Endothelial cell of umbilical vein (primary cell): ENCODE measurements at regions not wholly inside any gene's neighbourhood (a gene's known extent, or its start where the extent isn't known, plus 50 kb on each side); places are given as distances from the start of the nearest gene placed in this dataset.

ENCODE experiments used
- BruUV-seq: library from RNA; stranded (reverse); fragments of 400-500 nt; replicated peaks from 2 replicates; lab custom pipeline; 2021; lab: Mats Ljungman, UMichigan
- CTCF ChIA-PET: fragments of 300-600, 350-600 bp; sonication (Branson Sonifier 250); formaldehyde crosslinking; loops from one replicate; lab custom pipeline; 2021; ENCODE audit warnings: antibody characterized with exemption, inconsistent platforms; lab: Charles Lee
- POLR2A ChIA-PET: fragments of 300-600, 350-600 bp; sonication (Branson Sonifier 250); formaldehyde crosslinking; loops from one replicate; lab custom pipeline; 2021; ENCODE audit warnings: antibody characterized with exemption, inconsistent platforms; lab: Charles Lee
- DNase-seq: peaks from one replicate; pipeline ENCODE4 v3.0.0-alpha.2; 2011; ENCODE audit warnings: low read depth, low spot score
- FAIRE-seq: peaks from 2 replicates; lab custom pipeline; 2011; peaks lifted over from hg19 to GRCh38; lab: Jason Lieb, UNC
- H2AFZ ChIP-seq: 2 replicates; pipeline ENCODE4 v1.6.0; 2012; ENCODE audit warnings: low read depth, low read length, control low read depth, inconsistent platforms
- H3K27ac ChIP-seq: 2 replicates; pipeline ENCODE4 v1.5.1; 2011; ENCODE audit warnings: low read depth, mild to moderate bottlenecking, control low read depth, low read length, moderate library complexity; ENCODE audit not compliant: insufficient read depth
- H3K27me3 ChIP-seq, 2 experiments: 2 replicates each; pipeline versions ENCODE4 v1.6.0 to v1.6.1; 2011; ENCODE audit warnings: low read length in 2 of 2, mixed read lengths in 1 of 2; ENCODE audit not compliant: control insufficient read depth in 2 of 2, insufficient read depth in 2 of 2
- H3K36me3 ChIP-seq, 2 experiments: 2 replicates in 1 of 2; 3 replicates in 1 of 2; pipeline ENCODE4 v1.5.1; 2011; ENCODE audit warnings: low read length in 2 of 2, mild to moderate bottlenecking in 1 of 2, moderate library complexity in 1 of 2; ENCODE audit not compliant: control insufficient read depth in 2 of 2, insufficient read depth in 2 of 2; ENCODE audit errors: extremely low read depth in 1 of 2
- H3K4me1 ChIP-seq: 3 replicates; pipeline ENCODE4 v1.5.1; 2011; ENCODE audit warnings: mild to moderate bottlenecking, low read length; ENCODE audit not compliant: control insufficient read depth, insufficient read depth; ENCODE audit errors: extremely low read depth
- H3K4me2 ChIP-seq: 2 replicates; pipeline ENCODE4 v1.6.1; 2011; ENCODE audit warnings: low read length, control low read depth, mixed read lengths; ENCODE audit not compliant: insufficient read depth
- H3K4me3 ChIP-seq, 3 experiments: fragments of 200-600 bp in 1 of 3; sonication (generic), shearing (Covaris generic) in 1 of 3; replicated peaks in 1 of 3; 2 replicates each; pipeline ENCODE4 v1.5.1; 2011 to 2016; ENCODE audit warnings: control low read depth in 3 of 3, low read length in 3 of 3, mild to moderate bottlenecking in 2 of 3, inconsistent platforms in 1 of 3, low read depth in 1 of 3, moderate library complexity in 1 of 3; ENCODE audit not compliant: insufficient read depth in 1 of 3
- H3K79me2 ChIP-seq: 2 replicates; pipeline ENCODE4 v1.6.0; 2012; ENCODE audit warnings: low read length, inconsistent platforms; ENCODE audit not compliant: control insufficient read depth, insufficient read depth
- H3K9ac ChIP-seq: replicated peaks from 2 replicates; pipeline ENCODE3; 2011; ENCODE audit warnings: low read length, control low read depth; ENCODE audit not compliant: insufficient read depth; ENCODE audit errors: extremely low read depth
- H3K9me1 ChIP-seq: replicated peaks from 3 replicates; pipeline ENCODE4 v1.6.0; 2011; ENCODE audit warnings: mild to moderate bottlenecking, low read length; ENCODE audit not compliant: control insufficient read depth, insufficient read depth; ENCODE audit errors: extremely low read depth
- H3K9me3 ChIP-seq: replicated peaks from 2 replicates; pipeline ENCODE4 v1.5.1; 2012; ENCODE audit warnings: low read length, inconsistent platforms; ENCODE audit not compliant: control insufficient read depth, insufficient read depth
- H4K20me1 ChIP-seq: replicated peaks from 2 replicates; pipeline ENCODE3; 2011; ENCODE audit warnings: mild to moderate bottlenecking, low read length; ENCODE audit not compliant: control insufficient read depth, insufficient read depth; ENCODE audit errors: extremely low read depth
- EZH2 ChIP-seq: IDR thresholded peaks from 2 replicates; pipeline ENCODE4 v1.6.1; 2012; ENCODE audit warnings: borderline replicate concordance, low read depth, mild to moderate bottlenecking, moderate library complexity, low read length, inconsistent platforms; ENCODE audit not compliant: severe bottlenecking
- FOS ChIP-seq: IDR thresholded peaks from 2 replicates; pipeline ENCODE4 v1.6.1; 2011; ENCODE audit warnings: mild to moderate bottlenecking, low read length, moderate library complexity, borderline replicate concordance; ENCODE audit not compliant: insufficient read depth
- GATA2 ChIP-seq: IDR thresholded peaks from 2 replicates; pipeline ENCODE4 v1.7.0; 2011; ENCODE audit warnings: low read depth, mild to moderate bottlenecking, moderate library complexity, mixed read lengths, low read length; ENCODE audit not compliant: insufficient read length, insufficient read depth
- JUN ChIP-seq: IDR thresholded peaks from 2 replicates; pipeline ENCODE4 v1.6.1; 2011; ENCODE audit warnings: borderline replicate concordance, low read depth; ENCODE audit not compliant: insufficient read length, insufficient read depth
- MYC ChIP-seq: IDR thresholded peaks from one replicate; pipeline ENCODE4 v1.6.1; 2011; ENCODE audit warnings: mild to moderate bottlenecking, low read depth, low read length
- POLR2A ChIP-seq: IDR thresholded peaks from 2 replicates; pipeline ENCODE4 v1.6.1; 2012; ENCODE audit warnings: low read depth, mild to moderate bottlenecking, control low read depth, low read length
- POLR2AphosphoS5 ChIP-seq: IDR thresholded peaks from 2 replicates; pipeline ENCODE4 v1.6.1; 2012; ENCODE audit warnings: low read depth, mild to moderate bottlenecking, control low read depth, low read length, moderate library complexity; ENCODE audit not compliant: insufficient read depth
- dilution Hi-C: fragments of 300-500 bp; cut with MboI; formaldehyde crosslinking; loops from one replicate; pipeline ENCODE4 v1.15.0; 2019; ENCODE audit warnings: low sequenced_read_pairs; ENCODE audit not compliant: extremely low pct_ligation_motif_present
- intact Hi-C: fragments of 100-400 bp; cut with micrococcal nuclease; formaldehyde crosslinking; loops from one replicate; pipeline ENCODE4 v1.10.0; 2022
- TF ChIP-seq, protein P1 (sequence below), 2 donors: IDR thresholded peaks; 1 replicate in 1 of 2; 2 replicates in 1 of 2; pipeline ENCODE4 v1.5.1; 2011; ENCODE audit warnings: low read length in 2 of 2, mild to moderate bottlenecking in 2 of 2, moderate library complexity in 2 of 2, control low read depth in 1 of 2, inconsistent platforms in 1 of 2, low read depth in 1 of 2; ENCODE audit not compliant: insufficient read depth in 1 of 2; ENCODE audit errors: extremely low read depth in 1 of 2
- TF ChIP-seq, protein P2 (sequence below): IDR thresholded peaks from 2 replicates; pipeline ENCODE4 v1.6.1; 2011; ENCODE audit not compliant: insufficient read depth, insufficient read length

DNA sequence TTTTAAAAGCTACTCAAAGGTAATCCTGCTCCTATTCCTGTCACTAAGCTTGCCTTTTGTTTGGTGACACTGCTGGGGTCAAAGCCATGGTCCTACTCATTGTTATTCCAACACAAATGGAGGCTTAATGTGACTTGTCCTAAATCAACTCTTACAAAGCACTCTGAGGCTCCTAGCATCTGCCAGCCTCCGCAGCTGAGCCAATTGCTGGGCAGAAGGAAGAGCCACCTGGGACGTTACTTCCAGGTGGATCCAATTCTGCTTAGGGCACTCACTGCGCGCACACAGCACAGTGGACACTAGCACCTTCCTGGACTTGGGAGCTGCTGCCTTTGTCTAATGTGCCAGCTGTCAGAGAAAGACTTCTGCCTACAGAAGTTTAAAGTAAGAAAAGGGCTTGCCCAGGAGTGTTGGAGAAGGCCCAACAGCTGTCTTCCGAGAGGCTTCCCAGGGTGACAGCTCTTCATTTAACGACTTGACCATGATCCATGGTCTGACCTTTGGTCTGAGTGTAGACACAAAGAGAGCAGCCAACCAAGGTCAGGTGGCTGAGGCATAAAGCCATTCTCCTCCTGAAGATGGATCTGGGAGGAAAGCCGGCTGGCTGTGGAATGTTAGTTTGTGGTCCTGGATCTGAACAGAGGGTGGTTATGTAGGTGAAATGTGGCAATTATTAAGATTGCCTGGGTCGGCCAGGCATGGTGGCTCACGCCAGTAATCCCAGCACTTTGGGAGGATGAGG, 102.2 kb downstream of the AQP9 start:
- Histone ChIP-seq H3K9me1 (no peaks in the 10 kb centered on the region), H3K9me3 (no peaks in the 10 kb centered on the region), H3K4me2 (no peak overlapping the region), H3K9ac (no peak overlapping the region), H3K4me3 (no peak overlapping the region), H3K27me3 (peaks cover 3 to 14% of the 10 kb centered on the region in 2 experiments), H2AFZ (no peak overlapping the region), H3K27ac (no peak overlapping the region), H3K4me1 (no peaks in the 10 kb centered on the region), H3K36me3 (no peaks in the 10 kb centered on the region), H3K79me2 (no peaks in the 10 kb centered on the region), H4K20me1 (no peaks in the 10 kb centered on the region)
- TF ChIP-seq MYC (no peak), FOS (no peak), POLR2AphosphoS5 (no peak), JUN (no peak), EZH2 (no peak), POLR2A (no peak), GATA2 (no peak)
- TF ChIP-seq, protein P1, sequence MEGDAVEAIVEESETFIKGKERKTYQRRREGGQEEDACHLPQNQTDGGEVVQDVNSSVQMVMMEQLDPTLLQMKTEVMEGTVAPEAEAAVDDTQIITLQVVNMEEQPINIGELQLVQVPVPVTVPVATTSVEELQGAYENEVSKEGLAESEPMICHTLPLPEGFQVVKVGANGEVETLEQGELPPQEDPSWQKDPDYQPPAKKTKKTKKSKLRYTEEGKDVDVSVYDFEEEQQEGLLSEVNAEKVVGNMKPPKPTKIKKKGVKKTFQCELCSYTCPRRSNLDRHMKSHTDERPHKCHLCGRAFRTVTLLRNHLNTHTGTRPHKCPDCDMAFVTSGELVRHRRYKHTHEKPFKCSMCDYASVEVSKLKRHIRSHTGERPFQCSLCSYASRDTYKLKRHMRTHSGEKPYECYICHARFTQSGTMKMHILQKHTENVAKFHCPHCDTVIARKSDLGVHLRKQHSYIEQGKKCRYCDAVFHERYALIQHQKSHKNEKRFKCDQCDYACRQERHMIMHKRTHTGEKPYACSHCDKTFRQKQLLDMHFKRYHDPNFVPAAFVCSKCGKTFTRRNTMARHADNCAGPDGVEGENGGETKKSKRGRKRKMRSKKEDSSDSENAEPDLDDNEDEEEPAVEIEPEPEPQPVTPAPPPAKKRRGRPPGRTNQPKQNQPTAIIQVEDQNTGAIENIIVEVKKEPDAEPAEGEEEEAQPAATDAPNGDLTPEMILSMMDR (IDR thresholded peaks at IDR 0.05; ENCODE audit: extremely low read depth in 1 of 2, insufficient read depth in 1 of 2, low read depth in 1 of 2, low read length in 2 of 2): no peak
- TF ChIP-seq, protein P2, sequence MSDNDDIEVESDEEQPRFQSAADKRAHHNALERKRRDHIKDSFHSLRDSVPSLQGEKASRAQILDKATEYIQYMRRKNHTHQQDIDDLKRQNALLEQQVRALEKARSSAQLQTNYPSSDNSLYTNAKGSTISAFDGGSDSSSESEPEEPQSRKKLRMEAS: no peak
- POLR2A ChIA-PET: interaction anchor here (0.6 kb wide), 1 partner anchor 464 kb away, joined by 6 read pairs; no protein-coding TSS in a partner anchor
- no TSS peak for BruUV-seq
- DNase-seq (no peak), FAIRE-seq (no peak)
- CTCF ChIA-PET: interaction anchor here (1.0 to 1.6 kb wide), 2 partner anchors 12 to 28 kb away, joined by 3 to 7 read pairs; no protein-coding TSS in a partner anchor
- dilution Hi-C loops: no loop called here
- intact Hi-C loops: no loop called here
